ENCODE measurements at regions not wholly inside any gene's neighbourhood (a gene's known extent, or its start where the extent isn't known, plus 50 kb on each side); places are given as distances from the start of the nearest gene placed in this dataset.
A peak's percentile ranks its signal among the peaks of the same experiment; 100 is the strongest.

DNA sequence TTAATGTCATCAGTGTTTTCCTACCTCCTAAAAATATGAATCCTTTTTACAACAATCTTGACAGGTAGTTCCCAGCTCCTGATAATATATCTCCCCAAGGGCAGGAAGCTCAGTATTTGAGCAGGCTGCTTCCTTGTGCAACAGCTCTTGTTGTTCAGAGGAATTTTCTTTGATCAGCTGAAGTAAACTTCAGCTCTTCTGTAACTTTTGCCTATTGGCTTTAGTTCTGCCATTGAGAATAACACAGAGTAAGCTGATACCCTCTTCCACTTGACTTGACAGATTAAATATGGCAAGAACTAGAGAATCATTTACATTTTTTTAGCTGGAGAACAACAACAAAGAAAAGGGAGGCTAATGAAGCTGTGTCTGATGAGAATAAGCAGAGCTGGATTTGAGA lies 75.2 kb downstream of the LUZP4 start:
- H3K4me1 ChIP-seq = peaks cover 0 to 42% (median 2%) of the 10 kb centered on the region in 4 donors
- DNase-seq = no peak
- no peaks in the 10 kb centered on the region for H3K9me3 ChIP-seq
- H3K27ac ChIP-seq = peak overlapping the region in 1 of 2 donors; percentile 22
- no peak for TF ChIP-seq CTCF (IDR thresholded peaks at IDR 0.05)
- intact Hi-C loops (cut with DNase I; ENCODE audit: low total_unique reads) = no loop called here
- H3K4me3 ChIP-seq = no peak overlapping the region
- H3K27me3 ChIP-seq = no peaks in the 10 kb centered on the region
- H3K36me3 ChIP-seq = no peaks in the 10 kb centered on the region

GRCh38 chrX:115366535-115366934 lies 77.0 kb downstream of the LUZP4 start:
- H3K4me1 ChIP-seq = peaks cover 0 to 31% (median under 1%) of the 10 kb centered on the region in 4 donors
- no peaks in the 10 kb centered on the region for H3K27me3 ChIP-seq
- H3K9me3 ChIP-seq = no peaks in the 10 kb centered on the region
- no peak for TF ChIP-seq CTCF (IDR thresholded peaks at IDR 0.05)
- no peak overlapping the region for H3K4me3 ChIP-seq
- DNase-seq = no peak
- intact Hi-C loops (cut with DNase I; ENCODE audit: low total_unique reads) = no loop called here
- H3K36me3 ChIP-seq = no peaks in the 10 kb centered on the region
- no peak overlapping the region for H3K27ac ChIP-seq

DNA sequence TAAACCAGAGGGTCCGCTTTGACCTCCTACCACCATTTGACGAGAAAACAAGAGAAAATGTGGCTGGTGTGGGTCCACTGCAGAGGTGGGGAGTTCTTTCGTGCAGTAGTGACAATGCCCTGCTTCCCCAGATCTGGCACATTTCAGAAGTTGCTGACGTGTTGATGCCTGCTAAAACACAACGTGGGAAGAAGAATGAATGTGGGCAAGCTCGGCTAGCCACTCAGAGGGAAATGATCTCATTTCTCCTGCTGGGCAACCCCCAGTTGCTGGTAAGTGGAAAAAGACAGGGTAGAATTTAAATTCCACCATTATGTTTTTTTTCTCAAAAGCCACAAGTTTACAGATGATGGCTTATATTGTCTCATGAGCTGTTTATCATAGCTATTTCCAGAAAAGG lies 77.9 kb downstream of the LUZP4 start:
- no peaks in the 10 kb centered on the region for H3K27me3 ChIP-seq
- no peak for TF ChIP-seq CTCF (IDR thresholded peaks at IDR 0.05)
- no peak overlapping the region for H3K4me3 ChIP-seq
- intact Hi-C loops (cut with DNase I; ENCODE audit: low total_unique reads) = no loop called here
- peak overlapping the region; percentile 45 to 58 for H3K27ac ChIP-seq
- H3K9me3 ChIP-seq = no peaks in the 10 kb centered on the region
- H3K36me3 ChIP-seq = no peaks in the 10 kb centered on the region
- peaks cover 0 to 39% (median 2%) of the 10 kb centered on the region in 4 donors for H3K4me1 ChIP-seq
- DNase-seq = no peak

DNA sequence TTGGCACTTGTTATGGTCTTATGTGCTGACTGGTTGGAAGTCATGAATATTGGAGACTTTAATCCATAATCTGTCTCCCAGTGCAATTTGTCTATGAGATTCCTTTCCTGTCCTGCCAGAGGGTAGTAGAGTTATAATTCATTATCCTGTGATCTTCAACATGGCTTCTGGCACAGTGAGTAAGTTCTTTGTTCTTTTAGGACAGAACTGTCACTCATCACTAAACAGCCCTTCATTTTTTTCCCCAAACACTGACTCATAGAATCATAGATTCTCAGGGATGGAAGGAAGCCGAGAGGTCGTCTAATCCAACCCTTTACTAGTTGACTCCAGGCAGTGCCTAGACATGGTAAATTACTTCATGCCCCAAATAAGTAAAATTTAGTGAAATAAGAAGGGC lies 78.4 kb downstream of the LUZP4 start:
- Histone ChIP-seq H3K4me1 (peaks cover 0 to 43% (median 2%) of the 10 kb centered on the region in 4 donors), H3K4me3 (no peak overlapping the region), H3K36me3 (no peaks in the 10 kb centered on the region), H3K9me3 (no peaks in the 10 kb centered on the region), H3K27me3 (no peaks in the 10 kb centered on the region), H3K27ac (peak overlapping the region; percentile 45 to 58)
- no peak for TF ChIP-seq CTCF (IDR thresholded peaks at IDR 0.05)
- DNase-seq = no peak
- intact Hi-C loops (cut with DNase I; ENCODE audit: low total_unique reads) = no loop called here

- intact Hi-C loops (cut with DNase I; ENCODE audit: low total_unique reads) = no loop called here
- H3K27ac ChIP-seq = peak overlapping the region; percentile 52 to 58
- peaks cover 0 to 43% (median 2%) of the 10 kb centered on the region in 4 donors for H3K4me1 ChIP-seq
- no peak for DNase-seq
- no peak for TF ChIP-seq CTCF (IDR thresholded peaks at IDR 0.05)
- H3K27me3 ChIP-seq = no peaks in the 10 kb centered on the region
- H3K4me3 ChIP-seq = no peak overlapping the region
- H3K36me3 ChIP-seq = no peaks in the 10 kb centered on the region
- no peaks in the 10 kb centered on the region for H3K9me3 ChIP-seq
Measured at GRCh38 chrX:115368876-115369275, 79.4 kb downstream of the LUZP4 start.

- H3K27me3 ChIP-seq = no peaks in the 10 kb centered on the region
- intact Hi-C loops (cut with DNase I; ENCODE audit: low total_unique reads) = no loop called here
- no peak for DNase-seq
- H3K4me1 ChIP-seq = peaks cover 0 to 41% (median 2%) of the 10 kb centered on the region in 4 donors
- peak overlapping the region; percentile 30 to 33 for H3K27ac ChIP-seq
- H3K9me3 ChIP-seq = no peaks in the 10 kb centered on the region
- H3K36me3 ChIP-seq = no peaks in the 10 kb centered on the region
- H3K4me3 ChIP-seq = no peak overlapping the region
- no peak for TF ChIP-seq CTCF (IDR thresholded peaks at IDR 0.05)
Measured at GRCh38 chrX:115372152-115372551, 82.6 kb downstream of the LUZP4 start.
